SK-N-SH treated with all-trans-retinoic acid at 6 μM for 48 hours (cell line): ENCODE measurements at regions not wholly inside any gene's neighbourhood (a gene's known extent, or its start where the extent isn't known, plus 50 kb on each side); places are given as distances from the start of the nearest gene placed in this dataset.

Experiments
- ATAC-seq: fragments of 200-7000 bp; cut with Tn5 transposase; 3 replicates; pipeline ENCODE4 v1.9.1; 2020; ENCODE audit warnings: mild to moderate bottlenecking, moderate library complexity
- BACH2 ChIP-seq: fragments of 250-450 bp; sonication (Bioruptor Pico); IDR thresholded peaks from 2 replicates; pipeline ENCODE4 v1.9.0; 2021; ENCODE audit warnings: mild to moderate bottlenecking, borderline replicate concordance
- CSDC2 ChIP-seq: fragments of 250-450 bp; sonication (Bioruptor Pico); IDR thresholded peaks from 2 replicates; pipeline ENCODE4 v1.5.0; 2020; ENCODE audit warnings: mild to moderate bottlenecking, moderate library complexity
- CSRNP3 ChIP-seq: fragments of 250-450 bp; sonication (Bioruptor Pico); IDR thresholded peaks from 2 replicates; pipeline ENCODE4 v1.5.1; 2021; ENCODE audit warnings: mild to moderate bottlenecking, moderate library complexity
- ESRRG ChIP-seq: fragments of 250-450 bp; sonication (Bioruptor Pico); IDR thresholded peaks from 2 replicates; pipeline ENCODE4 v1.6.1; 2021; ENCODE audit warnings: mild to moderate bottlenecking
- ISL1 ChIP-seq: fragments of 250-450 bp; sonication (Bioruptor Pico); IDR thresholded peaks from 2 replicates; pipeline ENCODE4 v2.1.2; 2022; ENCODE audit warnings: mild to moderate bottlenecking, moderate library complexity
- PATZ1 ChIP-seq: fragments of 250-450 bp; sonication (Bioruptor Pico); IDR thresholded peaks from 2 replicates; pipeline ENCODE4 v1.8.0; 2020; ENCODE audit warnings: mild to moderate bottlenecking, moderate library complexity, borderline replicate concordance
- PPARA ChIP-seq: fragments of 250-450 bp; sonication (Bioruptor Pico); IDR thresholded peaks from 2 replicates; pipeline ENCODE4 v1.5.0; 2020; ENCODE audit warnings: mild to moderate bottlenecking, borderline replicate concordance
- RARB ChIP-seq: fragments of 250-450 bp; sonication (Bioruptor Pico); IDR thresholded peaks from 2 replicates; pipeline ENCODE4 v1.8.0; 2021; ENCODE audit warnings: mild to moderate bottlenecking, moderate library complexity
- SNAI2 ChIP-seq: fragments of 250-450 bp; sonication (Bioruptor Pico); IDR thresholded peaks from 2 replicates; pipeline ENCODE4 v1.5.0; 2020; ENCODE audit warnings: mild to moderate bottlenecking, moderate library complexity
- ZC3H10 ChIP-seq: fragments of 250-450 bp; sonication (Bioruptor Pico); IDR thresholded peaks from 2 replicates; pipeline ENCODE4 v1.5.1; 2021; ENCODE audit warnings: mild to moderate bottlenecking, moderate library complexity
- ZFP30 ChIP-seq: fragments of 450-650 bp; formaldehyde crosslinking; IDR thresholded peaks from 2 replicates; pipeline ENCODE4 v1.5.0; 2022; ENCODE audit warnings: mild to moderate bottlenecking, moderate library complexity
- ZNF565 ChIP-seq: fragments of 450-650 bp; formaldehyde crosslinking; conservative IDR thresholded peaks from 2 replicates; pipeline ENCODE4 v1.5.0; 2020; ENCODE audit warnings: low read depth, mild to moderate bottlenecking, moderate library complexity
- ZNF70 ChIP-seq: fragments of 450-650 bp; formaldehyde crosslinking; IDR thresholded peaks from 2 replicates; pipeline ENCODE4 v1.5.0; 2020; ENCODE audit warnings: mild to moderate bottlenecking, moderate library complexity
- ZNF8 ChIP-seq: fragments of 450-650 bp; formaldehyde crosslinking; IDR thresholded peaks from 2 replicates; pipeline ENCODE4 v1.5.0; 2020; ENCODE audit warnings: mild to moderate bottlenecking, moderate library complexity
- TF ChIP-seq, protein P1 (sequence below): fragments of 250-450 bp; sonication (Bioruptor Pico); IDR thresholded peaks from 2 replicates; pipeline ENCODE4 v1.5.1; 2020; ENCODE audit warnings: low read depth, mild to moderate bottlenecking, moderate library complexity

DNA sequence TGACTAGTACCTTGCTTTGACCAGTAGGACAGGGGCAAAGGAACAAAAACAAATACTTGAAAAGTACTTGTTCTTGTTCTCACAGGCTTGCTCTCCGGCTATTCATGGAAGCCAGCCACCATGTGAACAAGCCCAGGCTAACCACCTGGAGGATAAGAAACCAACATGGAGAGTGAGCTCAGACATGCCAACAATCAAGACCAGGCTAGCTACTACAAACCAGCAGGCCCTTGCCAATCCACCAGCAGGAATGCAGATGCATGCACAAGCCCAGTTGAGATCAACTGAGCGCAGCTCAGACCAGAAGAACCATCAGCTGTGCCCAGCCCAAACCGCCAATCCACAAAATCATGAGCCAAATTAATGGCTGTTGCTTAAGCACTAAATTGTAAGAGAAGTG, 180.1 kb upstream of the ISX start:
- TF ChIP-seq ZNF565 (CRISPR knock-in tag): no peak
- TF ChIP-seq CSRNP3 (CRISPR knock-in tag): no peak
- no peak for TF ChIP-seq ZC3H10
- ATAC-seq: no peak

- ATAC-seq: no peak
- no peak for TF ChIP-seq RARB (CRISPR knock-in tag)
- no peak for TF ChIP-seq BACH2 (CRISPR knock-in tag)
- no peak for TF ChIP-seq ESRRG (CRISPR knock-in tag)
- TF ChIP-seq PPARA: no peak
- TF ChIP-seq ZFP30: no peak
- no peak for TF ChIP-seq SNAI2
- TF ChIP-seq ZNF8 (CRISPR knock-in tag): no peak
- TF ChIP-seq CSDC2 (CRISPR knock-in tag): no peak
- TF ChIP-seq ZNF565 (CRISPR knock-in tag): no peak
- no peak for TF ChIP-seq CSRNP3 (CRISPR knock-in tag)
- TF ChIP-seq, all 23 proteins: peak for 0
Measured at GRCh38 chr22:34886391-34886790, 179.6 kb upstream of the ISX start.

DNA sequence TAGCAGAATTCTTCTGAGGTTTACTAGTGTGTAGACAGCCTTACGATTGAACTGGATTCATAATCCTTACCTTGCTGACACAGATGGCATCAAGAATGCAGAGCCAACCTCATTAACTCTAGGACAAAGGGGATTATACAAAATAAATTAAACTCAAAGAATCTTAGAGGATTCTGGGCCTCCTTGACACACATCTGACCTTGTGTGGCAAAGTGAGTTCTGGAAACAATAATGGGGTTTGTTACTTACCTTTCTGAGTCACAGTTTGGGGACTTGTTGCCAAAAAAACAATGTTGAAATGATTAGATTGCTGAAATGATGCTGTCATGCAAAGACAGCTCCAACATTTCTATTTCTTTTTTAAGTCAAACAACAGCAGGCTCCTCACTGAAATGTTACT, 179.1 kb upstream of the ISX start:
- ATAC-seq: no peak
- TF ChIP-seq BACH2 (CRISPR knock-in tag) (no peak), ZNF565 (CRISPR knock-in tag) (no peak), ISL1 (CRISPR knock-in tag) (no peak), PPARA (no peak)
- TF ChIP-seq, all 23 proteins: peak for 0

DNA sequence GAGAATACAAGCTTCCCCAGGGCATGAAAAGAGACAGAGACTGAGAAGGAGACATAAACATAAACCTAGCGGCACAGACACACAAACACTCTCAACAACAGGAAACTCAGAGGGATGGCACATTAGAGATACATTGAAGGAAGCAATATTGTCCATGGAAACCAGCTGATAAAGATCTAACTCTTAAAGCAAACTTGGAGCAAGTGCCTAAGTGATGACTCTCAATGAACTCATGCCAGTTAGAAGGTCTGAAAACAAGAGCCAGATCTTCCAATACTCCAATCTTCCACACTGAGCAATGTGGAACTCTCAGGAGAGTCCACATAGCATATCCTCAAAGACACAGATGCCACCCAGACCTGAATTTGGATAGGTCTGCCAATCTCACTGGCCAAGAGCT, 168.8 kb upstream of the ISX start:
- no peak for ATAC-seq

DNA sequence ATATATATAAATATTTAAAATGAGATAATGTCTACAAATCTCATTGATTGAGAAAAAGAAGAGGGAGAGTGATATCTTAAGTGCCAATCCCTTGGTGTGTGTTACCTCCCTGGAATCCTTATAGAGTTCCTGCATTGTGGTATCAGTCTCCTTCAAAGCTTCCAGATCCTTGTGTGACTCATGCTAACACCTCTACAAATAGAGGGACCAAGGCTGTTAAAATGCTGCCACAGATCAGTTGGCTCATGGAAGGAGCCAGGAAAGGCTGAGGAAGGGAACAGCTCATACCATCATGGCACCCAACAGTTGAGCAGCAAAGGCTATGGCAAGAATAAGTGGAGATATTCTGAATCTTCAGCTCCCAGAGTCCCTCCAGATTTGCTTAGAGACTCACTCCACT, 163.6 kb upstream of the ISX start:
- ATAC-seq: no peak

More for the DNA sequence above, 168.8 kb upstream of the ISX start:
- TF ChIP-seq ZFP30 (no peak), CSRNP3 (CRISPR knock-in tag) (no peak), CSDC2 (CRISPR knock-in tag) (no peak)
- TF ChIP-seq, all 23 proteins: peak for 0

More for the DNA sequence above, 163.6 kb upstream of the ISX start:
- no peak for TF ChIP-seq PATZ1 (CRISPR knock-in tag)
- TF ChIP-seq ZC3H10: no peak
- no peak for TF ChIP-seq RARB (CRISPR knock-in tag)
- no peak for TF ChIP-seq ESRRG (CRISPR knock-in tag)
- no peak for TF ChIP-seq ISL1 (CRISPR knock-in tag)
- TF ChIP-seq, protein P1, sequence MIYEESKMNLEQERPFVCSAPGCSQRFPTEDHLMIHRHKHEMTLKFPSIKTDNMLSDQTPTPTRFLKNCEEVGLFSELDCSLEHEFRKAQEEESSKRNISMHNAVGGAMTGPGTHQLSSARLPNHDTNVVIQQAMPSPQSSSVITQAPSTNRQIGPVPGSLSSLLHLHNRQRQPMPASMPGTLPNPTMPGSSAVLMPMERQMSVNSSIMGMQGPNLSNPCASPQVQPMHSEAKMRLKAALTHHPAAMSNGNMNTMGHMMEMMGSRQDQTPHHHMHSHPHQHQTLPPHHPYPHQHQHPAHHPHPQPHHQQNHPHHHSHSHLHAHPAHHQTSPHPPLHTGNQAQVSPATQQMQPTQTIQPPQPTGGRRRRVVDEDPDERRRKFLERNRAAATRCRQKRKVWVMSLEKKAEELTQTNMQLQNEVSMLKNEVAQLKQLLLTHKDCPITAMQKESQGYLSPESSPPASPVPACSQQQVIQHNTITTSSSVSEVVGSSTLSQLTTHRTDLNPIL (CRISPR knock-in tag): no peak
- no peak for TF ChIP-seq ZNF70 (CRISPR knock-in tag)
- TF ChIP-seq CSDC2 (CRISPR knock-in tag): no peak
